ENCODE measurements at regions not wholly inside any gene's neighbourhood (a gene's known extent, or its start where the extent isn't known, plus 50 kb on each side); places are given as distances from the start of the nearest gene placed in this dataset.

- FAIRE-seq (no peak), DNase-seq (ENCODE audit: low spot score in 2 of 2) (no peak)
Observed at GRCh38 chr1:72724951-72725861, 442.9 kb upstream of the NEGR1 start.

- FAIRE-seq (no peak), DNase-seq (ENCODE audit: low spot score in 2 of 2) (no peak)
Observed at GRCh38 chr1:72705921-72706320, 423.6 kb upstream of the NEGR1 start.

- DNase-seq (ENCODE audit: low spot score in 2 of 2), result no peak
- no peak for FAIRE-seq
Observed at GRCh38 chr1:72704841-72705477, 422.6 kb upstream of the NEGR1 start.

GRCh38 chr1:72697410-72697809 lies 415.1 kb upstream of the NEGR1 start:
- no peak for DNase-seq (ENCODE audit: low spot score in 2 of 2)
- FAIRE-seq, result no peak

- no peak for FAIRE-seq
- DNase-seq (ENCODE audit: low spot score in 2 of 2), result no peak
Observed at GRCh38 chr1:72693899-72694298, 411.6 kb upstream of the NEGR1 start.

GRCh38 chr1:72693376-72693775 lies 411.0 kb upstream of the NEGR1 start:
- DNase-seq (ENCODE audit: low spot score in 2 of 2) (no peak), FAIRE-seq (no peak)

- DNase-seq (ENCODE audit: low spot score in 2 of 2) (no peak), FAIRE-seq (no peak)
Observed at GRCh38 chr1:72690871-72691270, 408.5 kb upstream of the NEGR1 start.

- DNase-seq (ENCODE audit: low spot score in 2 of 2), result no peak
- FAIRE-seq, result no peak
Observed at GRCh38 chr1:72678683-72679082, 396.3 kb upstream of the NEGR1 start.

- no peak for FAIRE-seq
- DNase-seq (ENCODE audit: low spot score in 2 of 2), result no peak
Observed at GRCh38 chr1:72670902-72671301, 388.6 kb upstream of the NEGR1 start.

GRCh38 chr1:72662918-72663317 lies 380.6 kb upstream of the NEGR1 start:
- FAIRE-seq (no peak), DNase-seq (ENCODE audit: low spot score in 2 of 2) (no peak)

- DNase-seq (ENCODE audit: low spot score in 2 of 2), result no peak
- no peak for FAIRE-seq
Observed at GRCh38 chr1:72650843-72651435, 368.6 kb upstream of the NEGR1 start.

- DNase-seq (ENCODE audit: low spot score in 2 of 2), result no peak
Observed at GRCh38 chr1:72649991-72650390, 367.7 kb upstream of the NEGR1 start.

GRCh38 chr1:72649211-72649888 lies 367.0 kb upstream of the NEGR1 start:
- FAIRE-seq (no peak), DNase-seq (ENCODE audit: low spot score in 2 of 2) (no peak)

More at GRCh38 chr1:72649991-72650390, 367.7 kb upstream of the NEGR1 start:
- FAIRE-seq, result no peak

GRCh38 chr1:72648465-72648864 lies 366.1 kb upstream of the NEGR1 start:
- FAIRE-seq (no peak), DNase-seq (ENCODE audit: low spot score in 2 of 2) (no peak)

GRCh38 chr1:72643142-72643541 lies 360.8 kb upstream of the NEGR1 start:
- DNase-seq (ENCODE audit: low spot score in 2 of 2) (no peak), FAIRE-seq (no peak)

GRCh38 chr1:72637593-72637992 lies 355.3 kb upstream of the NEGR1 start:
- FAIRE-seq (no peak), DNase-seq (ENCODE audit: low spot score in 2 of 2) (no peak)

- FAIRE-seq, result no peak
- DNase-seq (ENCODE audit: low spot score in 2 of 2), result no peak
Observed at GRCh38 chr1:72636631-72637030, 354.3 kb upstream of the NEGR1 start.

GRCh38 chr1:72635719-72636118 lies 353.4 kb upstream of the NEGR1 start:
- DNase-seq (ENCODE audit: low spot score in 2 of 2) (no peak), FAIRE-seq (no peak)

- DNase-seq (ENCODE audit: low spot score in 2 of 2) (no peak), FAIRE-seq (no peak)
Observed at GRCh38 chr1:72634946-72635345, 352.6 kb upstream of the NEGR1 start.

GRCh38 chr1:72631449-72631848 lies 349.1 kb upstream of the NEGR1 start:
- no peak for FAIRE-seq
- no peak for DNase-seq (ENCODE audit: low spot score in 2 of 2)

- peak in 1 of 2 donors; percentile 3 for DNase-seq (ENCODE audit: low spot score in 2 of 2)
- no peak for FAIRE-seq
Observed at GRCh38 chr1:72623299-72623708, 341.0 kb upstream of the NEGR1 start.

Measured in frontal cortex (tissue), 3 donors.